Suppressor macrophage treated with lipopolysaccharide for 4 hours (primary cell): ENCODE measurements at regions not wholly inside any gene's neighbourhood (a gene's known extent, or its start where the extent isn't known, plus 50 kb on each side); places are given as distances from the start of the nearest gene placed in this dataset.

ENCODE experiments used
- DNase-seq: peaks from one replicate; pipeline ENCODE4 v3.0.0-alpha.2; 2020

DNA sequence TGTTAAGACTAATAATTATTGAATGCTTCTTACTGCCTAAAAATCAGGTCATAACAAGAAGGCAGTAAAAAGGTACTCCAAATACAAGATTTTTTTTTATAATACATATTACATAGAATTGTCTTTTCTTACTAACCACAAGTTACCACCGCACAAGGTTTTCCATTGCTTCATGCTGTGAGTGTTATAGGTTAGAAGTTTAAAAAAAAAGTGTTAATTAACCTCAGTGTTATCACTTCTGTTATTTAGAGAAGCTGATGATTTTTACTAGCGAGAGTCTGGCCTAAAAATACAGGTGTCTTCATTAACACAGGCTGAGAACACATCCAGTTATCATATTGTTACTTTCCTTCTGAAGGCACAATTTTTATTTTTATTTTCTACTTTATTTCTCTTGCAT, 1281.9 kb upstream of the CELF2 start:
- no peak for DNase-seq

GRCh38 chr10:9743639-9744038, 1274.0 kb upstream of the CELF2 start:
- no peak for DNase-seq

DNA sequence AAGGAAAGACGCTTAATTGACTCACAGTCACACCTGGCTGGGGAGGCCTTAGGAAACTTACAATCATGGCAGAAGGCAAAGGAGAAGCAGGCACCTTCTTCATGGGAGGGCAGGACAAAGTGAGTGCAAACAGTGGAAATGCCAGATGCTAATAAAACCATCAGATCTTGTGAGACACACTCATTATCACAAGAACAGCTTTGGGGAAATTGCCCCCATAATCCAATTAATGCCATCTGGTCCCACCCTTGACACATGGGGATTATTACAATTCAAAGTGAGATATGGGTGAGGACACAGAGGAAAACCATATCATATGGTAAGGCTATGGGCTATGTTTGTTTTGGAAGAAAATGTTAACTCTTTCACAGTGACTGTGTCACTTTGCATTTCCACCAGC, 1272.5 kb upstream of the CELF2 start:
- DNase-seq: no peak

DNA sequence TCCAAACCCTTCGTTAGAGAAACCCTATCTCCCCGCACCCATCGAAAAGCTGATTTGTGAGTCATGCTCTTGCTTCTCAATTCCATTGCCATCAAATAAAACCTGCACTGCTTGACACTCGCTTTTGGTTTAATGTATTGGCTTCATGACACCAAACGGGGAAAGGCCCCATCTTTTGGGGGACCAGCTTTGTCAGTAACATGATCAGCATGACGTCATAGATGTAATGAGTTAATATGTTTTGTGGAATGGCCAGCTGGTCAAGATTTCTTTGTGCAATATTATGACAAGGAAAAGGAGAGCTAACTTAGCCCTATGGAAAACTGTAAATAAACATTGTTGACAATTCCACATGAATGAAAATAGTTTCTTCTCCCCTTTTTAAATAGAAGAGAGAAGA, 1260.5 kb upstream of the CELF2 start:
- no peak for DNase-seq

- no peak for DNase-seq
Observed at GRCh38 chr10:9759596-9759995, 1258.1 kb upstream of the CELF2 start.

GRCh38 chr10:9762966-9763656, 1254.6 kb upstream of the CELF2 start:
- DNase-seq: peak; percentile 1

- no peak for DNase-seq
Observed at GRCh38 chr10:9766762-9767161, 1250.9 kb upstream of the CELF2 start.

DNA sequence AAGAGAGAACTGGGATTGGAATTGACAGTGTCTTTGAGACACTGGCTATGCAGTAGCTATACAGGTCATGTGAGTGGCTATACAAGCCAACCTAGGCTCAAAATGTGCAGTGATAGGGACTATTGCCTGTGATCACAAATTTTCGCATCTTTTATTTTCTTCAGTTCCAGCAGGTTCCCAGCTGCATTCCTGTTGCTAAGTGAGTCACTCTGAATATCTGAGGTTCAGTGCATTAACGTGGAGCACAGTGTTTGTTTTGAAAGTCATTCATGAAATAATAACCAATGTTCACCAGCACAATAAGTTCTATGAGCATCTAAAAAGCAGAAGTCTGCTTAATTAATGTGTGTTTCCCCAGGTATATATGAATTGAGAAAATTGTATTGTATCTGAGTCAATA, 1236.0 kb upstream of the CELF2 start:
- DNase-seq: no peak

GRCh38 chr10:9786101-9786500, 1231.6 kb upstream of the CELF2 start:
- no peak for DNase-seq

GRCh38 chr10:9786576-9786975, 1231.1 kb upstream of the CELF2 start:
- no peak for DNase-seq

DNA sequence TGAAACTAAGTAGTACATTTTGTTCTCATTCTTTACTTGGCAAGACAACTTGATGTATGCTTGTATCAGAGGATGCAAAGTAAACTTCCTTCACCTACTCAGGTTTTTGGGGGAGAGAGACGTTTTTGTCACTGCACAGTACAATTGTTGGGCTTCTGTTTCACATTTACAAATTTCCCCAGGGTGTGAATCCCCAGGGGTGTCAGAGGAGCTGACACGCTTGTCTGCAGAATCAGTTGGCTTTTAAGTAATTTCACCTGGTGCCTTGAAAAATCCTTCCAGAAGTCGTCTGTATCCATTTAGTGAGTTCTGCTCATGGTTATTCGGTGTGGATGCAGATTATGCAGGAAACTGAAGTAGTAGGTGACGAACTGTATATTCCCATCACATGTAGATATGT, 1227.7 kb upstream of the CELF2 start:
- no peak for DNase-seq

- no peak for DNase-seq
Observed at GRCh38 chr10:9792181-9792580, 1225.5 kb upstream of the CELF2 start.

DNA sequence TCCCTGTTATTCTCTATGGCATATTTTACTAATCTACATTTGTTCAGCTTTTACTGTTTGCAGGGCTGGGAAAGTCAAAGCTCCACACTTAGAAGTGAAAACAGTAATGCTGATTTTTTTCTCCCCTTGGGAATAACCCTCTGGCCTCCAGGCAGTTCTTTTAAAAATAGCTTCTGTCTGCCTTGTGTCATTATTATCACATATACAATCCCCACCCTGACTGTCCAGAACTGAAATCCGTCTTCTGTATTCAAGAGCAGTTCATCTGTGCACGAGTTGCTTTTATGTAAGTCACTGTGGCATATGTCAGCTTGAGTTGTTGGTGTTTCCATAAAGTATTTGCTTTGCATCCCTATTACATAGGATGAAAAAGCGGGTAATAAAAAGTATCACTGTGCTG, 1221.1 kb upstream of the CELF2 start:
- no peak for DNase-seq

GRCh38 chr10:9800011-9800410, 1217.7 kb upstream of the CELF2 start:
- DNase-seq: no peak

- DNase-seq: no peak
Observed at GRCh38 chr10:9800571-9800970, 1217.1 kb upstream of the CELF2 start.

DNA sequence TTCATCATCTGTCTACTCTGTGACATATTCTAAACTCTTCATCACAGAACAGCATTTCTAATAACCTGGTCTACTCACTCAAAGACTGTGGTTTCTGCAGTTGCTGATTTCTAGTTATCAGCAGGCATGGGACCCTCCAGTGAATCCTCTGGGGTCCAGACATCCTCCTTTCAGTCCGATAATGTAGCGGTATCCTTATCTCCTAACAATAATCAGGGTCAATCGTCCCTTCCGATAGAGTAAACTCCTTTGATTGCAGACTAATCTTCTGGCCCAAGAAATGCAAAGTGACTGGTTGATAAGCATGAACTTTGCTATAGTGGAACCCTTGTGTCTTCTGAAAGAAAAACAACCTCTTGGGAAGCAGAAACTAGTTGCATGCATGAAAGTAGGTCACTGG, 1209.8 kb upstream of the CELF2 start:
- DNase-seq: no peak

GRCh38 chr10:9811601-9812000, 1206.1 kb upstream of the CELF2 start:
- no peak for DNase-seq

- no peak for DNase-seq
Observed at GRCh38 chr10:9814285-9814864, 1203.3 kb upstream of the CELF2 start.

GRCh38 chr10:9819756-9820494, 1197.7 kb upstream of the CELF2 start:
- no peak for DNase-seq

GRCh38 chr10:9823268-9823930, 1194.3 kb upstream of the CELF2 start:
- DNase-seq: no peak

- no peak for DNase-seq
Observed at GRCh38 chr10:9824631-9825071, 1193.0 kb upstream of the CELF2 start.

GRCh38 chr10:9825491-9826018, 1192.1 kb upstream of the CELF2 start:
- DNase-seq: peak; percentile 16

- DNase-seq: no peak
Observed at GRCh38 chr10:9828110-9828509, 1189.6 kb upstream of the CELF2 start.

DNA sequence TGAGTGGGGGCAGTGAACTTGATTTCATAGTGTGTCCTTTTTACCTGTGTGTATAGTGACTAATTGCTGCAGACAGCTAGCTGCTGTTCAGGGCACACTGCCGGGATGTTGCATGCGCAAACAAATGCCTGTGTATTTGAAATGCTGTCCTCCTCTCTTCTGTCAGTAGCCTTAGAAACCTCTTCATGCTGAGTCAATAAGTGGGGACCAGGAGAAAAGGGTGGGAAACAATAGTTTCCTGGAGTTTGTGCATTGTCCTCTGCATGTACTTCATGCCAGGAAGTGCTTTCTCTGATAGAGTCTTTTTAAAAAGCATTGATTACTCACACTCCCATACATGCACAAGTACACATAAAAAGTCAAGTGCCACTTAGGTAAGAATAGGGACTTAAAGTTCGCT, 1183.7 kb upstream of the CELF2 start:
- no peak for DNase-seq
